8988T (cell line): ENCODE measurements at regions not wholly inside any gene's neighbourhood (a gene's known extent, or its start where the extent isn't known, plus 50 kb on each side); places are given as distances from the start of the nearest gene placed in this dataset.
"Not testable (repeated sequence)": the region's sequence is repeated elsewhere in the genome, so short reads cannot be mapped to it uniquely, and the experiment has no call there.

ENCODE experiments used
- DNase-seq: peaks from one replicate; pipeline ENCODE4 v3.0.0; 2011

- no peak for DNase-seq
Measured at GRCh38 chr3:109920749-109921148, 583.4 kb upstream of the DPPA4 start.

GRCh38 chr3:109921509-109921908, 584.2 kb upstream of the DPPA4 start:
- no peak for DNase-seq

DNA sequence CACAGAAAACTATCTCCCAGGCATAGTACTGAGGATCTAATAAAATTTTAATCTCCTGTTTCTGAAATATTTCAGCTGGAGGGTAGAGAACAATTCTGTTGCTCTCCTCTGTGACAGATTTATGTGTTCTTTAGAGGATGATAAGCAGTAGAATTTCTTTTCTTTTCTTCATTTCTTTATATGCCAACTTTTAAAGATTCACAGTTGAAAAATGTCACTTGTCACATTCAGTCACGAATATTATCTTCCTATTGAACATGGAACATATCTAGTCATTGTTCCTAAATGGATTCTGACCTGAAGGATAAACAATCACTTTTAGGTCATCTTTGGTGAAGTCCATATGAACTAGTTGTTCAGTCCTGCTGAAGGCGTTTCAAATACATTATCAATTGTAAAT, 585.5 kb upstream of the DPPA4 start:
- no peak for DNase-seq

- DNase-seq: no peak
Measured at GRCh38 chr3:109923431-109923830, 586.1 kb upstream of the DPPA4 start.

GRCh38 chr3:109924196-109924595, 586.9 kb upstream of the DPPA4 start:
- no peak for DNase-seq

GRCh38 chr3:109926376-109926775, 589.0 kb upstream of the DPPA4 start:
- no peak for DNase-seq

- DNase-seq: peak; percentile 39
Measured at GRCh38 chr3:109927161-109927560, 589.8 kb upstream of the DPPA4 start.

GRCh38 chr3:109927726-109928125, 590.4 kb upstream of the DPPA4 start:
- no peak for DNase-seq

DNA sequence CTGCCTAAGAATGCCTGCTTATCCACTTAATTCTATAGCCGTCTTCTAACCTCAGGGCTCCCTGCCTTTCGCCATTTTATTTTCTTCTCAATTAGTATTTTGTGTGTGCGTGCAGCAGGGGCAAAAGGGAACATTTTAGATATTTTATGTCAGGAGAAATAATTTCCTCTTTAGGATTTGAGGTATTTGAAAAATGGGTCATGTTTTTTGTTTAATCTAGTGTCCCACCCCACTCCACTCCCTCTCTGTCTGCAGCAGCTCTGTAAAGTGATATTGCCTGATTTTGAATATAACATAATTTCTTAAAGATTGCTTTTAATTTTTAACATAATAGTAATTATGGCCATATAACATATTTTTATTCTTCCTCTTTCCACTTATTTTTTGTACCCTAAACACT, 593.2 kb upstream of the DPPA4 start:
- no peak for DNase-seq

DNA sequence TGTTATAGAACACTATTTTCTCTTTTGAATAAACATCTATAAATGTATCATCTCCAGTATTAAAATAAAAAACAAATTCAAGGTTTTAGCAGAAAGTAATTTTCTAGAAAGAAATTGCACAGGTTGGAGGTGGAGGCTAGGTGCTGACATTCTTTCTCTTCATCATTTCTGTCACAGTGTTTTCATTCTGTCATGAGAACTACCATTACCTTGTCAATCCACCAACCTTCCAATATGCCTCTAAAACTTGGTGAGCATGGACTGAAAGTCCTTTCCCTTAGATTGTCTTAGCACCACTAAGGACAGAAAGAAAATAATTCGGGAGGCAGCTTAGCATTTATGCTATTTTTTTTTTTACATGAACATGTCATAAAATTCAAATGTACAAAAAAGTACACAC, 596.2 kb upstream of the DPPA4 start:
- DNase-seq: no peak

DNA sequence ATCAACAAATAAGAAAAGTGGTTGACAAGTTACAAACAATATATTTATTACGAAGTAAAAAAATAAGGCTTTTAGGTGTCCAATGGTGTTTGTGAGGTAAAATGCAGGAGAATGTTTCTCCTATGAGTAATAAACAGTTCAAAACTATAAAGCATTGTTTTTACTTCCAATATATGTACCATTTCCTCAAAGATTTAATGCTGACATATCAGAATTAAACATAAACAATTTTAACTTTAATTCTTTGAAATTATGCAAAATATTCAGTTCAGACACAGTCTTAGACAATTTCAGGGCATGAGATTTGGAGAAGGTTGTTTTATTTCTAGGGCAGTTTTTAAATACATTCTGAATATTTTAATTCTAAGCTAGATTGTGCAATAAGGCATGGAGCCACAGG, 602.5 kb upstream of the DPPA4 start:
- DNase-seq: no peak

GRCh38 chr3:109943181-109943580, 605.8 kb upstream of the DPPA4 start:
- DNase-seq: no peak

DNA sequence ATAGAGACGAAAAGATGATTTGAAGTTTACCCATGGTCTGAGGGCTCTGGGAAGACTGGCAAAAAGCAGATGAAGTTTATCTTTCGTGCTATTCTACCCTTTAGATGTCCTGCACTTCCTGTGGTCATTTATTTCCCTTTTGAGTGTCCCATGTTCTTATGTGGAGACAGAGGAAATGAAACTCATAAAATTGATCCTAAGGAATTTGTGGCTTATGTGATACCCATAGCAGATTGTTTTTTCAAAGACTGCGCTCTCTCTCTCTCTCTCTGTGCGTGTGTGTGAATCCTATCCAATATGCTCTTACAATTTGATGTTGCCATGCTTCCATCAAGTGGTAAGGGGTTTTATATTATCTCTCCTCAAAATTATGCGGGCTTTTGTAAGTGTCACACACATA, 607.5 kb upstream of the DPPA4 start:
- DNase-seq: no peak

- DNase-seq: no peak
Measured at GRCh38 chr3:109952924-109953323, 615.6 kb upstream of the DPPA4 start.

DNA sequence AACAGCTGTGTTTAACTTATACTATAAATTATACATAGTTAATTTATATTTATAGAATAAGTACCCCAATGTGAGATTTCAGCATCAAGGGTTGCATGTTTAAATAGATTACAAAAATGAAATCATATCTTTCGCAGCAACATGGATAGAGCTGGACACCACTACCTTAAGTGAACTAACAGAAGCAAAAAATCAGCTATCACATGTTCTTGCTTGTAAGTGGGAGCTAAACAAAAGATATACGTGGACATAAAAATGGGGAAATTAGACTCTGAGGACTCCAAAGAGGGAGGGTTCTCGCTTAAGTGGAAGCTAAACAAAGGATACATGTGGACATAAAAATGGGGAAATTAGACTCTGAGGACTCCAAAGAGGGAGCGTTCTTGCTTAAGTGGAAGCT, 626.5 kb upstream of the DPPA4 start:
- no peak for DNase-seq

GRCh38 chr3:109973733-109974132, 636.4 kb upstream of the DPPA4 start:
- DNase-seq: no peak

DNA sequence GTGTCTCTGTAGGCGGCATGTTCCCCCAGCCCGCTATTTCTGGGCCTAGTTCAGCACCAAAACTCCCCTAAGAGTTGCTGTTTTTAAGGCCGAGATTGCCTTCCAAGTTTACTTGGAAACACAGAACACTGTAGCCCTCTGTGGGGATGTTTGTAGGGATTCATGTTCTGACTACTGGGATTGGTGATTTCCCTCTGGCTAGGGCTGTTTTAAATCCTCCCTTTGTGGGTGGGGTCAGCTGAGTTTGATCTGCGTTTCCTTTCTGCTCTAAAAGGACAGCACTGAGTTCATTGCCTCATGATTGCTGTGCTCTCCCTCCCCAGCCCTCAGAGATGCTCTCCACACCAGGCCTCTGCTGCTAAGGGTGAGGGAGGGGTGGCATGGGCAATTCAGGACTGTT, 640.6 kb upstream of the DPPA4 start:
- no peak for DNase-seq

DNA sequence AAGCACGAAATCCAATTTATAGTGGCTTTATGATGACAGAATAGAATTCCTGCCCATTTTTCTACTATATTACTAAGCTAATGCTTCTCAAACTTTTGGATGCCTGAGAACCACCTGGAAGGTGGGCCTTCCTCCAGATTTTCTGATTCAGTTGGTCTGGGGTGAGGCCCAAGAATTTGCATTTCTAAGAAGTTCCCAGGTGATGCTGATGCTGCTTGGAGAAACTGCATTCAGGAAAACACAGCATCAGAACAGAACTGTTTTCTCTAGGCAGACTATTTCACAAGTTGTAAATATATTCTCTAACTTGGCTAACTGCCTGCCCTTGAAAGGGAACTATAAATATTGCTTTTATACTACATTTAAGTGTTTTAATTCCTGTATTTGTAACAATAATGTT, 644.9 kb upstream of the DPPA4 start:
- no peak for DNase-seq

GRCh38 chr3:109984976-109985375, 647.6 kb upstream of the DPPA4 start:
- DNase-seq: no peak

- no peak for DNase-seq
Measured at GRCh38 chr3:109985943-109986555, 648.7 kb upstream of the DPPA4 start.

DNA sequence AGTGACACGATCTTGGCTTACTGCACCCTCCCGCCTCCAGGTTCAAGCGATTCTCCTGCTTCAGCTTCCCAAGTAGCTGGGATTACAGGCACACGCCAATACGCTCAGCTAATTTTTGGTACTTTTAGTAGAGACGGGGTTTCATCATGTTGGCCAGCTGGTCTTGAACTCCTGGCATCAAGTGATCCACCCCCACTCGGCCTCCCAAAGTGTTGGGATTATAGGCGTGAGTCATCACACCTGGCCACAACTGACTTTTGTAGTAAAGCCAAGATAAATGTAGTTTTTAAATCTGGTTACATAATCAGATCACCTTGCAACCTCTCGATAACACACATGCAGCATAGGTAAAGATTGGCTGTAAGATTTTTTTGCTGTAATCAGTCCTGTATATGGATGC, 657.5 kb upstream of the DPPA4 start:
- DNase-seq: no peak

DNA sequence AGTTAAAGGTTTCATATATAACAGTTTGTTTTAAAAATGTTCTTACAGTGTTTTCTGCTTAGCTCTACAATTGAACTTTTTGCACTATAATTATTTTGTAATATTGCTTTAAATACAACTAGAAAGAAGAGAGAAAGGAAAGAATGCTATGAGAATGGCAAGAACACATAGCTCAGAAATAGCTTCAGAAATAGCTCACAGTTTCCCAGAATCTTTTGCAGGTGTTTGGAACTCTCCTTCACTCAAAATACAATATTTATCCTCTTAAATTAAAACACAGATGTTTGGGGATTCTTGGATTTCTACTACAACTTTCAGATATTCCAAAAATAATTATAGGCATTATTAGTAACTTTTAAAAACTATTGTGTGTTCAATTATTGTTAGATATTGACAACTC, 658.0 kb upstream of the DPPA4 start:
- no peak for DNase-seq

GRCh38 chr3:110001905-110002304, 664.6 kb upstream of the DPPA4 start:
- DNase-seq: not testable (repeated sequence)

DNA sequence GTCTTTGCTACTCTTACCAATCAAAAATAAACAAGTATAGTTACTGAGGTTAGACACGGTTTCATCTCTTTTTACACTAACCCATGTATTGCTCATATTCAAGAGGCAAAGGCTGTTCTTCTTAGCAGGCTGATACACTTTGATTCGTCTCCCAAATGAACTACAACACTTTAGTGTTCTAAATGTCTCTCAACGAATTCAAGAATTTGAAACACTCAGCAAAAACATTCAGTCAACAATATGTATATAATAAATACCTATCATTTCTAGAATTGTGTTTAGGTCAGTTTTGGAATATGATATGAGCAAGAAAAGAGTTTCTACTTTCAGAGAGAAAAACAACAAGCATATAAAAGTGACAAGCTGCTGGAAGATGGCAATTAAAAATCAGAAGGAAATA, 669.6 kb upstream of the DPPA4 start:
- DNase-seq: no peak

DNA sequence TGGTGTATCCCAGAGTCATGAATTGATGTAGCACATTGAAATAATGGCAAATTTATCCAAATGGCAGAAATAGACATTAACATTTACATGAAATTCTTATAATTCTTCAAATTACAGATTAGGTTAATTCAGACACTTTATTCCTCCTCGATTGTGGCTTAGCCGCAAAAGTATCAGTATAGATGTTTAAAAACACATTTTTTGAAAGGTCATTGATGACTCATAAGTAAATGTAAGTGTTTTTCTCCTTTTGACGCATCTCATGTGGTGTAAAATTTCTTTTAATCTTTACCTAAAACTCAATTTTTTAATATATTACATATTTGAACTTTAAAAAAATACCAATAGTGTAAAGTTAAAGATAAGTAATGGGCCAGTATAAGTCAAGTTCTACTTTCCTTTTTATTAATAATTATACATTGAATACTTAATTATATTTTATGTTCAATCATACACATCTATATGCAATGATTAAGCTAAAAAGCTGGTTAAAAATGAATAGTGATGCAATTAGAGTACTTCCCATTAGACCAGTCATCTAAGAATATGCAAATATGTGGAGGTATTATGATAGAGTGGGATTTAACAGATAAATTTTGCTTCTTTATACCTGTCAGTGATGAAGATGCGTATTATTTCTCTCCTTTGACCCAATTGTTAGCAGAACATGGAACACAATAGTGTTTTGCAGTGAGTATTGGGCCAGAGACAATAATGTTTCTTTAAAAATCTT, 678.1 kb upstream of the DPPA4 start:
- DNase-seq: no peak
